ENCODE measurements at regions not wholly inside any gene's neighbourhood (a gene's known extent, or its start where the extent isn't known, plus 50 kb on each side); places are given as distances from the start of the nearest gene placed in this dataset.

GRCh38 chr11:90845799-90846198 lies 623.0 kb upstream of the CHORDC1 start:
- Histone ChIP-seq H2AFZ (ENCODE audit: insufficient read depth, low read depth, low read length, poor library complexity, severe bottlenecking) (no peak overlapping the region), H4K20me1 (ENCODE audit: insufficient read depth, low read length) (no peaks in the 10 kb centered on the region), H3K4me1 (ENCODE audit: control insufficient read depth in 1 of 2, insufficient read depth in 2 of 2, low read length in 2 of 2) (no peaks in the 10 kb centered on the region), H3K79me2 (ENCODE audit: insufficient read depth, low read length) (no peaks in the 10 kb centered on the region), H3K27ac (ENCODE audit: low read depth in 1 of 2, low read length in 2 of 2) (no peak overlapping the region), H3K4me3 (replicated peaks in 1 of 3; ENCODE audit: low read depth in 2 of 3, low read length in 3 of 3) (no peak overlapping the region), H3K4me2 (replicated peaks; ENCODE audit: extremely low read depth, low read length, poor library complexity, severe bottlenecking) (no peak overlapping the region), H3K36me3 (replicated peaks in 1 of 2; ENCODE audit: control insufficient read depth in 1 of 2, insufficient read depth in 2 of 2, low read length in 2 of 2) (no peaks in the 10 kb centered on the region), H3K9ac (ENCODE audit: insufficient read depth, low read length, poor library complexity, severe bottlenecking) (no peak overlapping the region), H3K27me3 (ENCODE audit: control insufficient read depth in 2 of 2, insufficient read depth in 2 of 2, low read length in 2 of 2) (no peaks in the 10 kb centered on the region), H3K9me3 (replicated peaks in 1 of 2; ENCODE audit: control insufficient read depth in 1 of 2, insufficient read depth in 1 of 2, low read length in 2 of 2) (peaks cover 0 to 3% of the 10 kb centered on the region in 2 donors)
- no peak for DNase-seq
- H3K4me1 Mint-ChIP-seq: no peaks in the 10 kb centered on the region
- no CpG with 5 or more reads among the region's 2 CpGs for WGBS (ENCODE audit: insufficient coverage)
- peaks cover 0 to 7% (median 0%) of the 10 kb centered on the region in 7 donors for H3K9me3 Mint-ChIP-seq
- TF ChIP-seq, protein P1, sequence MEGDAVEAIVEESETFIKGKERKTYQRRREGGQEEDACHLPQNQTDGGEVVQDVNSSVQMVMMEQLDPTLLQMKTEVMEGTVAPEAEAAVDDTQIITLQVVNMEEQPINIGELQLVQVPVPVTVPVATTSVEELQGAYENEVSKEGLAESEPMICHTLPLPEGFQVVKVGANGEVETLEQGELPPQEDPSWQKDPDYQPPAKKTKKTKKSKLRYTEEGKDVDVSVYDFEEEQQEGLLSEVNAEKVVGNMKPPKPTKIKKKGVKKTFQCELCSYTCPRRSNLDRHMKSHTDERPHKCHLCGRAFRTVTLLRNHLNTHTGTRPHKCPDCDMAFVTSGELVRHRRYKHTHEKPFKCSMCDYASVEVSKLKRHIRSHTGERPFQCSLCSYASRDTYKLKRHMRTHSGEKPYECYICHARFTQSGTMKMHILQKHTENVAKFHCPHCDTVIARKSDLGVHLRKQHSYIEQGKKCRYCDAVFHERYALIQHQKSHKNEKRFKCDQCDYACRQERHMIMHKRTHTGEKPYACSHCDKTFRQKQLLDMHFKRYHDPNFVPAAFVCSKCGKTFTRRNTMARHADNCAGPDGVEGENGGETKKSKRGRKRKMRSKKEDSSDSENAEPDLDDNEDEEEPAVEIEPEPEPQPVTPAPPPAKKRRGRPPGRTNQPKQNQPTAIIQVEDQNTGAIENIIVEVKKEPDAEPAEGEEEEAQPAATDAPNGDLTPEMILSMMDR (IDR thresholded peaks at IDR 0.05): no peak
- no peak overlapping the region for H3K4me3 Mint-ChIP-seq
- H3K36me3 Mint-ChIP-seq: no peaks in the 10 kb centered on the region
- intact Hi-C loops (cut with micrococcal nuclease): no loop called here
- no peak overlapping the region for H3K27ac Mint-ChIP-seq
- H3K27me3 Mint-ChIP-seq (ENCODE audit: low read depth in 3 of 3): no peaks in the 10 kb centered on the region

DNA sequence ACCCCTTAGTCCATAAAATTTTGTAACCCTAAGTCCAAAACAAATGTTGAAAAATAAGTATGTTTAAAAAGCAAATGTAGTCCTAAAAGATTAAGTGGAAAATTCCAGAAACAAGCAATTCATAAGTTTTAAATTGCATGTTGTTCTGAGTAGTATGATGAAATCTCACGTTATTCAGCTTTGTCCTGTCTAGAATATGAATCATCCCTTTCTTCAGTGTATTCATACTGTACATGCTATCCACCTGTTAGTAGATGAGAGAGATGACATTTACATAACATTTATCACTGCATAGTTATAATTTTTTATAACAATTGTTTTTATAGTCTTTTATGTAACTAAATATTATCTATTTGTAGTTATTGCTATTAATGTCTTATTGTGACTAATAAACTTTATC lies 622.3 kb upstream of the CHORDC1 start:
- Mint-ChIP-seq H3K27ac (no peak overlapping the region), H3K27me3 (ENCODE audit: low read depth in 3 of 3) (no peaks in the 10 kb centered on the region), H3K9me3 (peaks cover 0 to 7% (median 0%) of the 10 kb centered on the region in 7 donors), H3K4me1 (no peaks in the 10 kb centered on the region), H3K36me3 (no peaks in the 10 kb centered on the region), H3K4me3 (no peak overlapping the region)
- WGBS (ENCODE audit: insufficient coverage): no CpG with 5 or more reads among the region's 1 CpG
- DNase-seq: no peak
- Histone ChIP-seq H3K36me3 (replicated peaks in 1 of 2; ENCODE audit: control insufficient read depth in 1 of 2, insufficient read depth in 2 of 2, low read length in 2 of 2) (no peaks in the 10 kb centered on the region), H3K9me3 (replicated peaks in 1 of 2; ENCODE audit: control insufficient read depth in 1 of 2, insufficient read depth in 1 of 2, low read length in 2 of 2) (peaks cover 0 to 3% of the 10 kb centered on the region in 2 donors), H3K79me2 (ENCODE audit: insufficient read depth, low read length) (no peaks in the 10 kb centered on the region), H3K27me3 (ENCODE audit: control insufficient read depth in 2 of 2, insufficient read depth in 2 of 2, low read length in 2 of 2) (no peaks in the 10 kb centered on the region), H3K4me3 (replicated peaks in 1 of 3; ENCODE audit: low read depth in 2 of 3, low read length in 3 of 3) (no peak overlapping the region), H4K20me1 (ENCODE audit: insufficient read depth, low read length) (no peaks in the 10 kb centered on the region), H3K9ac (ENCODE audit: insufficient read depth, low read length, poor library complexity, severe bottlenecking) (no peak overlapping the region), H3K27ac (ENCODE audit: low read depth in 1 of 2, low read length in 2 of 2) (no peak overlapping the region), H3K4me2 (replicated peaks; ENCODE audit: extremely low read depth, low read length, poor library complexity, severe bottlenecking) (no peak overlapping the region), H3K4me1 (ENCODE audit: control insufficient read depth in 1 of 2, insufficient read depth in 2 of 2, low read length in 2 of 2) (no peaks in the 10 kb centered on the region), H2AFZ (ENCODE audit: insufficient read depth, low read depth, low read length, poor library complexity, severe bottlenecking) (no peak overlapping the region)
- intact Hi-C loops (cut with micrococcal nuclease): no loop called here
- TF ChIP-seq, protein P1 (IDR thresholded peaks at IDR 0.05): no peak

All from CD14-positive monocyte (primary cell).